Thyroid gland (tissue), 4 donors: ENCODE measurements at regions not wholly inside any gene's neighbourhood (a gene's known extent, or its start where the extent isn't known, plus 50 kb on each side); places are given as distances from the start of the nearest gene placed in this dataset.
"Not testable (repeated sequence)": the region's sequence is repeated elsewhere in the genome, so short reads cannot be mapped to it uniquely, and the experiment has no call there.

Experiments
- DNase-seq, 2 donors: peaks; one replicate each; pipeline ENCODE4 v3.0.0-alpha.2; 2019
- H3K27ac ChIP-seq, 3 donors: fragments of 200-600 bp; sonication (generic); 1 replicate in 2 of 3; 2 replicates in 1 of 3; pipeline ENCODE4 v1.5.1; 2016 to 2019; ENCODE audit warnings: mild to moderate bottlenecking in 1 of 3, moderate library complexity in 1 of 3
- H3K27me3 ChIP-seq: fragments of 200-600 bp; sonication (generic); one replicate; pipeline ENCODE4 v1.5.1; 2019
- H3K36me3 ChIP-seq, 2 donors: fragments of 200-600 bp; sonication (generic); one replicate each; pipeline ENCODE4 v1.5.1; 2016 to 2019
- H3K4me1 ChIP-seq, 2 donors: fragments of 200-600 bp; sonication (generic); one replicate each; pipeline ENCODE4 v1.5.1; 2017 to 2019
- H3K4me3 ChIP-seq, 3 donors: fragments of 200-600 bp; sonication (generic); replicated peaks in 1 of 3; 1 replicate in 2 of 3; 2 replicates in 1 of 3; pipeline ENCODE4 v1.5.1; 2016; ENCODE audit warnings: mild to moderate bottlenecking in 1 of 3
- H3K9me3 ChIP-seq: fragments of 200-600 bp; sonication (generic); one replicate; pipeline ENCODE4 v1.5.1; 2017
- POLR2A ChIP-seq, 2 donors: fragments of 450-650 bp; IDR thresholded peaks; one replicate each; pipeline ENCODE4 v1.6.1; 2017; ENCODE audit warnings: antibody characterized with exemption in 2 of 2, mild to moderate bottlenecking in 2 of 2, moderate library complexity in 1 of 2
- WGBS, 2 donors: methylation state at CpG; one replicate each; pipeline ENCODE4 v1.1.5; 2017; 5-methylcytosine and 5-hydroxymethylcytosine counted together
- intact Hi-C: fragments of 100-400 bp; cut with DNase I; formaldehyde crosslinking; loops from one replicate; pipeline ENCODE4 v1.15.1; 2023
- TF ChIP-seq, protein P1 (sequence below), 6 experiments: fragments of 200-600 bp in 3 of 6; fragments of 450-650 bp in 3 of 6; sonication (generic) in 3 of 6; IDR thresholded peaks; one replicate each; pipeline ENCODE4 v1.5.1; 2016 to 2019; ENCODE audit warnings: antibody characterized with exemption in 6 of 6, mild to moderate bottlenecking in 2 of 6, inconsistent platforms in 1 of 6, moderate library complexity in 1 of 6

DNA sequence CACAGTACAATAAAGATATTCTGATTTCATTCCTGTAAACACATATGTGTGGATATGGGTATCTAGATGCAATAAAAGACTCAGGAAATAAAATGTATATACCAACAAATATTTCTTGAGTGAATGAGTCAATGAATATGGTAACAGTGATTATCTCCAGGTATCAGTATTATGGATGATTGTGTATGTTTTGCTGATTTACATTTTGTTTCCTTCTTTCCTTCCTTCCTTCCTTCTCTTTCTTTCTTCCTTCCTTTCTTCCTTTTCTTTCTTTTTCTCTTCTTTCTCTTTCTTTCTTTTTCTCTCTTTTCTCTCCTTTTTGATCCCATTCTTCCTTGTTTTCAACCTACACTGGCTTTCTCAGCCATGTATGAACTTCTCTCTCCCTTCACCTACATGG lies 85.3 kb upstream of the DLX6 start:
- H3K4me3 ChIP-seq, result no peak overlapping the region
- intact Hi-C loops, result no loop called here
- H3K36me3 ChIP-seq, result no peaks in the 10 kb centered on the region
- no peak for TF ChIP-seq POLR2A (IDR thresholded peaks at IDR 0.05)
- TF ChIP-seq, protein P1, sequence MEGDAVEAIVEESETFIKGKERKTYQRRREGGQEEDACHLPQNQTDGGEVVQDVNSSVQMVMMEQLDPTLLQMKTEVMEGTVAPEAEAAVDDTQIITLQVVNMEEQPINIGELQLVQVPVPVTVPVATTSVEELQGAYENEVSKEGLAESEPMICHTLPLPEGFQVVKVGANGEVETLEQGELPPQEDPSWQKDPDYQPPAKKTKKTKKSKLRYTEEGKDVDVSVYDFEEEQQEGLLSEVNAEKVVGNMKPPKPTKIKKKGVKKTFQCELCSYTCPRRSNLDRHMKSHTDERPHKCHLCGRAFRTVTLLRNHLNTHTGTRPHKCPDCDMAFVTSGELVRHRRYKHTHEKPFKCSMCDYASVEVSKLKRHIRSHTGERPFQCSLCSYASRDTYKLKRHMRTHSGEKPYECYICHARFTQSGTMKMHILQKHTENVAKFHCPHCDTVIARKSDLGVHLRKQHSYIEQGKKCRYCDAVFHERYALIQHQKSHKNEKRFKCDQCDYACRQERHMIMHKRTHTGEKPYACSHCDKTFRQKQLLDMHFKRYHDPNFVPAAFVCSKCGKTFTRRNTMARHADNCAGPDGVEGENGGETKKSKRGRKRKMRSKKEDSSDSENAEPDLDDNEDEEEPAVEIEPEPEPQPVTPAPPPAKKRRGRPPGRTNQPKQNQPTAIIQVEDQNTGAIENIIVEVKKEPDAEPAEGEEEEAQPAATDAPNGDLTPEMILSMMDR (IDR thresholded peaks at IDR 0.05), result no peak
- no peak for DNase-seq
- H3K4me1 ChIP-seq, result no peaks in the 10 kb centered on the region
- no peaks in the 10 kb centered on the region for H3K9me3 ChIP-seq
- no peaks in the 10 kb centered on the region for H3K27me3 ChIP-seq
- no peak overlapping the region for H3K27ac ChIP-seq

DNA sequence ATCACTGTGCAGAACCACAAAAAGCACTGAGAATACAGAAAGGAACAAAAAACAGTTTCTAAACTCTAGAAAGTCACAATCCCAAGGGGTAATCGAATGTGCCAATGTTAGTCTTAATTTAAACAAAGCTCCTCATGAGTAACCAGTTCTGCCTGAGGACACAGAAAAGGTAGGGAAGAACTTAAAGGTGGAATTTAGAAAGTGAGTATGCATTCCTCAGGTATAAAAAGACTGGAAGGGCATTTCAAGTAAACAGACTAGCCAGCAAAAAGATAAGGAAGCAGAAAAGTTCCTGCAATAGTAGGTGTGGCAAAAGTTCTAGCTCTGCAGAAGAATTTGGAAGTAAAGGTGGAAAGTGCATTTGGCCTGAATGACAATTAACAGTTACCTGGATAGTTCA lies 84.6 kb upstream of the DLX6 start:
- H3K27me3 ChIP-seq, result no peaks in the 10 kb centered on the region
- no peaks in the 10 kb centered on the region for H3K4me1 ChIP-seq
- TF ChIP-seq, protein P1 (IDR thresholded peaks at IDR 0.05), result no peak
- no peak for TF ChIP-seq POLR2A (IDR thresholded peaks at IDR 0.05)
- H3K9me3 ChIP-seq, result no peaks in the 10 kb centered on the region
- H3K27ac ChIP-seq, result no peak overlapping the region
- no peaks in the 10 kb centered on the region for H3K36me3 ChIP-seq
- intact Hi-C loops, result no loop called here
- WGBS, 2 donors, result 51 to 68% methylated on average over 1 of the region's 1 CpG
- no peak for DNase-seq
- no peak overlapping the region for H3K4me3 ChIP-seq

DNA sequence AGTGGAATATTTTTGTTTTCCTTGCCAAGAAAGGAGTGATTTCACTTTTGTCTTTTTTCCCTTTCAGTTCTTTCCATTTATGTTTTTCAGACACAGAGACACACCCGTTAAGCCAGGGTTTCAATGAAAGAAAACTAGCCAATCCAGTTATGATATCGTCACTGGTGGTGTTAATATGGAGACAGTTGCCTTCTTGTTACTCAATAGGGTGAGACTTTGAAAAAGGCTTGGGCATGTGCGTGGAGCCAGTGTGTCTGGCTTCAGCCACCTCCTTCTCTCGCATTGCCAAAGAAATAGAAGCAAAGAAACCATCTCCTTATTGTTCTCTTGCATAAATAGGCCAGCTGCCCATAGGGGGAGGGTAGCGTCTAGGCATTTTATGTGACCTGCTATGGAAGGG lies 84.1 kb upstream of the DLX6 start:
- WGBS, 2 donors, result 64 to 73% methylated on average over 5 of the region's 5 CpGs
- TF ChIP-seq, protein P1 (IDR thresholded peaks at IDR 0.05), result no peak
- no peak for TF ChIP-seq POLR2A (IDR thresholded peaks at IDR 0.05)
- intact Hi-C loops, result no loop called here
- H3K4me3 ChIP-seq, result no peak overlapping the region
- no peaks in the 10 kb centered on the region for H3K36me3 ChIP-seq
- no peaks in the 10 kb centered on the region for H3K27me3 ChIP-seq
- DNase-seq, result no peak
- H3K9me3 ChIP-seq, result no peaks in the 10 kb centered on the region
- no peak overlapping the region for H3K27ac ChIP-seq
- H3K4me1 ChIP-seq, result no peaks in the 10 kb centered on the region

DNA sequence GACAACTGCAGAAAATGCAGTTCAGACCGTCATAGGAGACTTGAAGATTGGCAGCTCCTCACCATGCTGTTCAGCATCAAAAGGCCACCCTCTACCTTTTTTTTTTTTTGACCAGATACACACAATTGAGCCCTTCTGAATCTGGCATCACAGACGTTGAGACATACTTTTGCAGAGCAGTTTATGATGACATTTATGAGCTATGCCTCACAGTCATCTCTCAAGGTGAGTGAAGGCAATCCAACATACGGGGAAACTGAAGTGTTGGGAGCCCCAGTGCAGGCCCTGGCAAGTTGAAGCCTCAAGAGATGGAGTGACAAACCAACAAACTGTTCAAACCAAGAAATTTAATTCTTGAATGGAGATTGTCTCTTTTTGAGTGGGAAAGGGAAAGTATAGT lies 83.6 kb upstream of the DLX6 start:
- no peak overlapping the region for H3K27ac ChIP-seq
- H3K9me3 ChIP-seq, result no peaks in the 10 kb centered on the region
- no peaks in the 10 kb centered on the region for H3K36me3 ChIP-seq
- no peak for DNase-seq
- H3K4me1 ChIP-seq, result no peaks in the 10 kb centered on the region
- TF ChIP-seq POLR2A (IDR thresholded peaks at IDR 0.05), result no peak
- TF ChIP-seq, protein P1 (IDR thresholded peaks at IDR 0.05), result no peak
- 68 to 71% methylated on average over 3 of the region's 3 CpGs for WGBS, 2 donors
- H3K27me3 ChIP-seq, result no peaks in the 10 kb centered on the region
- H3K4me3 ChIP-seq, result no peak overlapping the region
- intact Hi-C loops, result no loop called here

DNA sequence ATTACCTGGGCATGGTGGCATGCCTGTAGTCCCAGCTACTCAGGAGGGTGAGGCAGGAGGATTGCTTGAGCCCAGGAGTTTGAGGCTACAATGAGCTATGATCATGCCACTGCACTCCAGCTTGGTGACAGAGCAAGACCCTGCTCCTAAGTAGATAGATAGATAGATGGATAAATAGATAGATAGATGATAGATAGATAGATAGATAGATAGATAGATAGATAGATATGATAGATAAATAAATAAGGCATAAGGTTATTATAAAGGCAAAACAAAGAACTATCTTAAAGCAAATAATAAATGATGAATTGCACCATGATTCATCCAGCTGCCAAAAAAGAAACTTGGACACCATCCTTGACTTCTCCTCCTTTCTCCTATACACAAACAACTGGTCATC lies 82.0 kb upstream of the DLX6 start:
- H3K4me1 ChIP-seq, intact Hi-C loops, H3K27me3 ChIP-seq, H3K27ac ChIP-seq, H3K9me3 ChIP-seq, H3K36me3 ChIP-seq, DNase-seq, H3K4me3 ChIP-seq: not testable (repeated sequence)

DNA sequence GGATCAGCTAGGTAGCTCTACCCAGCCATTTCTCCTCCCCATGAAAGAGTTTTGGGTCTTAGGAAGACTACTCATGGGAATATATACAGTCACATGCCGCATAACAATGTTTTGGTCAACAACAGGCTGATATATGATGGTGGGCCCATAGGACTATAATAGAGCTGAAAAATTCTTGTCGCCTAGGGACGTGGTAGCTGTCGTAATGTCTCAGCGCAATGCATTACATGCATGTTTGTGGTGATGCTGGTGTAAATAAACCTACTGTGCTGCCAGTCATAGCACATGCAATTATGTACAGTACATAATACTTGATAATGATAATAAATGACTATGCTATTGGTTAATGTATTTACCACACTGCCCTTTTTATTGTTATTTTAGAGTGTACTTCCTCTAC lies 78.2 kb upstream of the DLX6 start:
- intact Hi-C loops, result no loop called here
- no peak for TF ChIP-seq POLR2A (IDR thresholded peaks at IDR 0.05)
- TF ChIP-seq, protein P1 (IDR thresholded peaks at IDR 0.05), result no peak
- H3K9me3 ChIP-seq, result no peaks in the 10 kb centered on the region
- H3K36me3 ChIP-seq, result no peaks in the 10 kb centered on the region
- H3K4me1 ChIP-seq, result no peaks in the 10 kb centered on the region
- WGBS, 2 donors, result 95 to 98% methylated on average over 5 of the region's 5 CpGs
- H3K4me3 ChIP-seq, result no peak overlapping the region
- no peak for DNase-seq
- H3K27ac ChIP-seq, result no peak overlapping the region
- H3K27me3 ChIP-seq, result no peaks in the 10 kb centered on the region
